Skeletal muscle cell (primary cell): ENCODE measurements at regions not wholly inside any gene's neighbourhood (a gene's known extent, or its start where the extent isn't known, plus 50 kb on each side); places are given as distances from the start of the nearest gene placed in this dataset.

Source experiments
- DNase-seq: peaks from one replicate; pipeline ENCODE4 v3.0.0-alpha.2; 2010; ENCODE audit warnings: low read depth
- H3K4me3 ChIP-seq: 2 replicates; pipeline ENCODE4 v1.5.1; 2011; ENCODE audit warnings: low read depth, mild to moderate bottlenecking, control low read depth, low read length, moderate library complexity

DNA sequence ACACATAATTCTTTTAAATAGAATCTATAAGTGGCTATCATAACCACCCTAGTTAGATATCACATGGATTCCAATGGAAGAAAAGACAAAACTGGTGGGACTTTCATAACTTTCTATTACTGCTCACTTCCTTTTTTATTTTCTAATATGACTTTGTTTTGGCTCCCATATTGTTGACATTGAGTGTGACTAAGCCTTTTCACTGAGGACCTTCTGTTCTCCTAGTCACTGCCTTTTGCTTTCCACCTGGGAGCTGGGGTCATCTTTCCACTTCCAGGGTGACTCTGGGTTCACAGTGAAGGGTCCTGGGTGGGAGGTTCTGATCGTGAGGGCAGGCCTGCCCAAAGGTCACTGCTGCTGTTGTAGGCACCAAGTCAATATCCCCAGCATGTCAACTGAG lies 275.8 kb downstream of the TGFB2 start:
- H3K4me3 ChIP-seq: no peak overlapping the region
- DNase-seq: no peak

DNA sequence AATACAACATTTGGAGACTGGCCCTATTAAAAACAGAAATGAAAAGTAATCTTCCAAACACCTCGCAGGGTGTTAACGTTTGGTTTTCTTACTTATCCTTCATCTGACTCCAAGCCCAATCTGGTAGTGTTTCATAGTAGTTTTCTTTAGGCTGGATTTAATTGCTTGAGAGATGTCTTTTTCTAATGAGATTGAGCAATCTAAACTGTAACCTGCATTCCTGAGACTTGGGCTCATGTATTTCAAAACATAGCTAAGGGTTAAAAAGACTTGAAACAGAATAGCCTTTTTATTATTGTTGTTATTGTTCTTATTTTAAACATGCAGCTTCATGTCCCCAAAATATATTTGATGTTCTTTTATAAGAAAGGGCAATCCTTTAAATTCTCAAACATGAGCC lies 278.9 kb downstream of the TGFB2 start:
- H3K4me3 ChIP-seq: no peak overlapping the region
- DNase-seq: no peak

DNA sequence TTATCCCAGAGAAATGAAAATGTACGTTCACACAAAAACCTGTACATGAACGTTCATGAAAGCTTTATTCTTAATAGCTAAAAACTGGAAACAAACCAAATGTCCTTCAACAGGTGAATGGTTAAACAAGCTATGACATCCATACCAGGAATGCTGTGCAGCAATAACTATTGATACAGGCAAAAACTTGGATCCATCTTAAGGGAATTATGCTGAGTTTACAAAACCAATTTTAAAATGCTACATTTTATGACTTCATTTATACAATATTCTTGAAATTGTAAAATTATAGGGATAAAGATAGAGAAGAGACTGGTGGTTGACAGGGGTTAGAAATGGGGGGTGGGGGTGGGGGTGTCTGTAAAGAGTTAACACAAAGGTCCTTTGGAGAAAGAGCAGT lies 280.3 kb downstream of the TGFB2 start:
- H3K4me3 ChIP-seq: no peak overlapping the region
- DNase-seq: no peak

DNA sequence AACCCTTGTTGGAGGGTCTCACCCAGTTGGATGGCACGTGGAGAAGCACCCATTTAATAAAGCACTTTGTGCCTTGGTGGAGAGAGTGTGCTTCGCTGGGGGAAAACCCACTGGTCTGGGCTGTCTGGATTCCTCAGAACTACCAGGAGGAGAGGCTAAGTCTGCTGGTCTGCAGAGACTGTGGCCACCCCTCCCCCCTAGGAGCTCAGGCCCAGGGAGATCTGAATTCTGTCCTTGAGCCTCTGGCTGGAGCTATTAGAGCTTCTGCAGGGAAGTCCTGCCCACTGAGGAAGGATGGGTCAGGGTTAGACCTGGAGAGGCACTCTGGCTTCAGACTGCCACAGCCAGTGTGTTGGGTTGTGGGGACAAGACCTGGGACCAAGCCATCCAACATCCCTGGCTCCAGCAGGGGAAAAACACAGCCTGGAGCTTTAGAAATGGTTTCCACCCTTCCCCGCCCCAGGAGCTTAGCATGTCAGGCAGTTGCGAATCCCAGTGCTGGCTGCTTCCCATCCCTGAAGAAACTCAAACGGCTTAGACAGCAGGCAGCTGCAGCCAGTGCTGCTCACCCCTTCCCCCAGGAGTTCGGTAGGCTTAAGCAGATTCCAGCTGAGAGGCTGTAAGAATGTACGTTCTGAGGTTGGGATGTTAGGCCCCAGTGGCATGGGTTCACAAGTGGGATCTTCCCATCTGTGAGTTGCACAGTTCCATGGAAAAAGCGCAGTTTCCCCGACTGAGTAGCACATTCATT lies 288.3 kb downstream of the TGFB2 start:
- peak; percentile 43 for DNase-seq
- H3K4me3 ChIP-seq: no peak overlapping the region

DNA sequence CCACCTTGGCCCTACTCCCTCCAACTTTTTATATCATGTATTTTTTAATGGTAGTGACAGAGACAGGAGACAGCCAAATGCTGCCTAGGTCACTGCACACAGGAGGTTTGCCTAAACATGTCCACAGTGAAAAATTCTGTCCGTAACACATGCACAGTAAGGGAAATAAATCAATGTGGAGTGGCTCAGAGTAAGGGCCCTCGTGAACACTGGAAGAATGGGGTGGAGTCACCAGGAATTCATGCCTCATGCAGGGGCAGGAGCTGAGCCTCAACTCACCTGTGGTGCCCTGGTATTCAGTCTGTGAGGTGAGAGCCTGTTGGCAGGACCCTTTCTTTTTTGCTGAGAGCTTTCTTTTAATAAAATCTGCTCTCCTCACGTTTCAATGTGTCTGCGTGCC lies 289.1 kb downstream of the TGFB2 start:
- DNase-seq: no peak
- H3K4me3 ChIP-seq: no peak overlapping the region

DNA sequence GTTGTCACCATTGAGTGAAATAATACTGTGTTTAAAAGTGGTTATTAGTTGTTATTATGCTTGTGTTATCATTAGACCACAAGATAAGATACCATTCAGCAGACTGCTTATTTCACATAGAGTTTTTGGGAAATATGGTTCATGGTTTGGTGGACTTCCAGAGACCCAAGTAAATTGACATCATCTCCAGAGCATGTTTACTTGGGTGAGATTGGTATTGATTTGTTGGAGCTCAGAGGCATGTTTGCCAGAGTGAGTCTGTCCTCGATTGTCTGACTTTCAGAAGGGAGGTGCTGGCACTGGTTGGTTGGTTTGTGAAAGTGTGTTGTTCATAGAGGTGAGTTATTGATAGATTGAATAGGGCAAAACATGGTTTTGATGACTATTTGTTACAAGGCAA lies 291.4 kb downstream of the TGFB2 start:
- no peak for DNase-seq
- no peak overlapping the region for H3K4me3 ChIP-seq

DNA sequence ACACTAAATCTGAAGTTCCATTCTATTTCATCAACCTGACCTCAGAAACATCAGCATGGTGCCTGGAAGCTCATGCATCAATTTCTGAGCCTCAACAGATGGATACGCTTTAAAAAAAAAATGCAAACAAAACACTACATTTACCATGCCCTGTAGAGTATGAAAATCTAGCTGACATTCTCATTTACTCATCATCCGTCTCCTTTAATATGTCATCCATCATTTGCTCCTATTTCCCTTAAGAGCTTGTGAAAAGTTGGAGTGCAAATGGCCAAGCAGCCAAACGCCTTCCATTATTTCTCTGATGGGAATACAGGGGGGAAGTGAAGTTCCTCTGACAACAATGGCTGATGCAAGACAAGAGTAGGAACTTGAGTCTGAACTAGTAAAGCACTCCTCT lies 295.0 kb downstream of the TGFB2 start:
- no peak for DNase-seq
- H3K4me3 ChIP-seq: no peak overlapping the region

DNA sequence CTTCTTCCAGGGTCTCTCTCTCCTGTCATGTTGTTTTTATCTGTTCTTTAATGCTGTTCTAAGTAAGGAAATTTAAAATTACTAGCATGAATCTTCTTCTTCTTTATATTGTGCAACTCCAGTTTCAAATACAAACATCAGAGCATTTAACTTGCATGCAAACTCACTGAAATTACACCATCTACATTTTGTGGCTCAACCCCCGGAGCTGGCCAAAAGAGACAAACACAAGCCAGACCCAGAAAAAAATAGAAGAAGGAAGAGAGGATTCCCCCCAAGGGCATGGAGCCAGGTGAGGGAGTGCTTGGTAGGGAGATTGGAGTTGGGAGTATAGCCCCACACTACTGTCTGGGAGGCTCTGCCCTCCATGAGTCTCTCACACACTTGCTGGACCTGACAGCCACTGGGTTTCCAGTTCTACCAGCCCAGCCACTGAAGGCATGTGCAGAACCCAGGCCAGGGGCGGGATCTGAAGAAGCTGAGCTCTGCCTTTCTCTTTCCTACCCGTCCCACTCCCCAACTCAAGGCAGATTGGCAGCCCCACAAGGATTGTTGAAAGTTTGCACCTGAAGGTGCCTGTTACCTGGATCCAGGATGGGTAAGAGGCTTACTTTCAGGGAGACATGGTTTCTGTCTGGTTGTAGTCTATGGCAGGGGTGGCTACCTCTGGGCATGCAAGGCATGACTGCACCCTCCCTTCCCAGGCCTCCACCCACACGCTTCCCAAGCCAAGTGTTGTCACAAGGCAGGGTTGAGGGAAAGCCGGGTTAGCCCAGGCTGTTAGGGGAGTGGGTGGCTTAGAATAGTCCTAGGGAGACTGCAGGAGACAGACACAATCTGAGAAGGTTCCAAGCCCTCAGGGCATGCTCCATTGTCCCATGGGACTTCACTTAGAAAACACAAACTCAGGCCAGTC lies 297.2 kb downstream of the TGFB2 start:
- H3K4me3 ChIP-seq: no peak overlapping the region
- no peak for DNase-seq

DNA sequence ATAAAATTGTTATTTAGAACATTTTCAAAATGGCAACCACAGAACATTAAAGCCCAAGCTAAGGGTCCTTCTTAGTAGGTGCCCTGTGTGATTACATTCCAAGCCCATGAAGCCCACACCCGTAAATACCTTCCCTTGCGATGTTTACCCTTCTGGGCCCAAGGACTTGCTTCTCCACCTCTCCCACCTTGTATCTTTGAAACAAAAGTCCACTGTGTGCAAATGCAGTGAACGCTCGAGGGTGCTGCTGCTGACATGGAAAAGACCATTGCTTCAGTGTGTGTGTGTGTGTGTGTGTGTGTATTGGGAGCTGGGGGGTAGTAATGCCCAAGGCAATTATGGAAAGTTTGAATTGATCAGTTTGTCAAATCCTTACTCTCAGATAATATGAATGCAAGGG lies 298.1 kb downstream of the TGFB2 start:
- H3K4me3 ChIP-seq: no peak overlapping the region
- DNase-seq: no peak

DNA sequence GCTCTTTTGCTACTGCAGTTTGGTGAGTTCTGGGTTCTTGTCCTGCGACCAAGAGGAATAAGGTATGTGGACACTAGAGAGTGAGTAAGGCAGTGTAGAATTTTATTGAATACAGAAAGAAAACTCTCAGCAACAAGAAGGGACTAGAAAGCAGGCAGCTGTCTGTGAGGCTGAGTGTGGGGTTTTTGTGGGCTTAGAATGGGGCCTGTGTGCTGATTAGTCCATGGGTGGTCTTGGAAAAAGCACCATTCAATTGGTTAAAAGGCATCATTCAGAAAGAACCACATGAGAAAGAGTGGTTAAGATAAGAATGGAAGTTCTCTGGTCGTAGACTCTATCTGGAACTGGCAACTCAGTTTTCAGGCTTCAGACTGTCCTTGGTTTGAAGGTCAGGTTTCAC lies 298.8 kb downstream of the TGFB2 start:
- H3K4me3 ChIP-seq: no peak overlapping the region
- DNase-seq: no peak

DNA sequence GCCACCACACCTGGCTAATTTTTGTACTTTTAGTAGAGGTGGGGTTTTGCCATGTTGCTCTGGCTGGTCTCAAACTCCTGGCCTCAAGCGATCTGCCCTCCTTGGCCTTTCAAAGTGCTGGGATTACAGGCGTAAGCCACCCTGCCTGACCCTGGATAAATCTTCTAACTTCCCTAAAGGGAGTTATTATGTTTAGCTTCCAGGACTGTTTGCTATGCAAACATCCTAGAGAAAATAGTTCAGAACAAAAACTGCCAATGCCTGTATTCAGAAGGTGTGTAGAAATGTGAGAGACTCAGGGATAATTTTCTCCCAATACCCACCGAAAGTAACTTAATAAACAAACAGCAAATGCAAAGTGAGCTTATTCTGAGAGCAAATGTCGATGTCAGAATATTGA lies 301.2 kb downstream of the TGFB2 start:
- no peak overlapping the region for H3K4me3 ChIP-seq
- no peak for DNase-seq

DNA sequence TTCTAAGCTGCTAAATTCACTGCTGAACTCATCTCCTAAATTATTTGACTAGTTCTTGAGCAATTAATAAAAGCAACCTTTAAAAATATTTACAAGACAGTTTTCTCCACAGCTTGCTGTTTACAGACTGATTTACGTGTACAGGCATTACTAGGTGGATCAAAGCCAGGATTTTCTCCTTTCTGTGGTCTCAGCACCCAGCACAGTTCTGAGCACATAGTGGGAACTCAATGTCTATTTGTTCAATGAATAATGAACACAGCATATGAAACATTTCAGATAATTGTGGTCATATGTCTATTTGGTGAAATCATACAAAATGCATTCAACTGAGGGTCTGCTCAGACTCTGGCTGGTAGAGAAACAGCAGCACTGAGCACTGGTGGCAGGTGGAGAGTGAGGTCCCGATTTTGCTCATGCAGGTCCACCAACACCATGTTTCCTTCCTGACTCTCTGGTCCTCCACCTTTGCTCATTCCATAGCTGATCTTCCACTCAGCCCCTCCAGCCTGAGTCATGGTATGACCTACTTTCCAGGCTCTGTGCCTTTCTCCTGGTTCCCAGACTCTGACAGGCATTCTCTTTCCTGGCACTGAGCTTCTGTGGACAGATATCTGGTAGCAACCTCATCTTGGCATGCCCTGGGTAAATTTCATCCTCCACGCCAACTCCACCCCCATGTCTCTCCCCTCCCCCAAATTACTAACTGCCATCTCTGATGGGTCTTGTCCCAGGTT lies 311.3 kb downstream of the TGFB2 start:
- DNase-seq: no peak

DNA sequence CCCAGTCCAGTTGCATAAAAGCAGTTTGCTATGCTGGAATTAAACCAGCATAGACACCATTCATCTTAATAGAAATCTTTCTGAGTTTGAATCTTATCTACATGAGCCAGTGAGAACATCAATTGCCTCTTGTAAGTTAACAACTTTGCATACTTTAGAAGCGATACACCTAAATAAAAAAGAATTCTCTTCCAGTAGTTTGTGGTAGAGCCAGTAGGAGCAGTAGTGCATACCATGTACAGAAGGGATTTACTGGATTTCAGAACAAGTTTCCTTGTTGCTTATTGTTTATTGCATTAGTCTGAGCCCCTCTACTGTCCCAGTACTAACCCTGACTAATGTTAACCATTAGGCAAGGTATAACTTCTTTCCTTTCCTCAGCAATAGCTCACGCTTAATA lies 313.1 kb downstream of the TGFB2 start:
- DNase-seq: no peak
- H3K4me3 ChIP-seq: no peak overlapping the region

More for the DNA sequence above, 311.3 kb downstream of the TGFB2 start:
- no peak overlapping the region for H3K4me3 ChIP-seq

DNA sequence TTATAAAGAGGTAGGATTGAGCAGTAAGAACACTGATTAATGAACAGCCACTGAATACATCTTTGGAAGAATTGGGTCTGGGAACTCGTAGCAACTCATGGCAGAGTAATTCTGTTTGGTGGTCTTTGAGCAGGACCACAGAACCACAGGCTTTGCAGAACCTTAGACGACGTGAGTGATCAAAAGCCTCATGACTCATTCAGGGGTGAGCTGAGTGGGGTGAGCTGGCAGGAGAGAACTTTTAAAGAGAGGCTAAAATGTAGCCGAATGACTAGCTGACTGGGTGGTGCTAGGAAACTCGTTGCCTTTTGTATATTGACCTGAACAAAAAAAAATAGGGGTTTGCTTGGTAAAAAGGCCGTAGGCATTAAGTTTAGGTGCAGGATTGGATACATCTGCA lies 313.8 kb downstream of the TGFB2 start:
- no peak overlapping the region for H3K4me3 ChIP-seq
- DNase-seq: peak; percentile 59

DNA sequence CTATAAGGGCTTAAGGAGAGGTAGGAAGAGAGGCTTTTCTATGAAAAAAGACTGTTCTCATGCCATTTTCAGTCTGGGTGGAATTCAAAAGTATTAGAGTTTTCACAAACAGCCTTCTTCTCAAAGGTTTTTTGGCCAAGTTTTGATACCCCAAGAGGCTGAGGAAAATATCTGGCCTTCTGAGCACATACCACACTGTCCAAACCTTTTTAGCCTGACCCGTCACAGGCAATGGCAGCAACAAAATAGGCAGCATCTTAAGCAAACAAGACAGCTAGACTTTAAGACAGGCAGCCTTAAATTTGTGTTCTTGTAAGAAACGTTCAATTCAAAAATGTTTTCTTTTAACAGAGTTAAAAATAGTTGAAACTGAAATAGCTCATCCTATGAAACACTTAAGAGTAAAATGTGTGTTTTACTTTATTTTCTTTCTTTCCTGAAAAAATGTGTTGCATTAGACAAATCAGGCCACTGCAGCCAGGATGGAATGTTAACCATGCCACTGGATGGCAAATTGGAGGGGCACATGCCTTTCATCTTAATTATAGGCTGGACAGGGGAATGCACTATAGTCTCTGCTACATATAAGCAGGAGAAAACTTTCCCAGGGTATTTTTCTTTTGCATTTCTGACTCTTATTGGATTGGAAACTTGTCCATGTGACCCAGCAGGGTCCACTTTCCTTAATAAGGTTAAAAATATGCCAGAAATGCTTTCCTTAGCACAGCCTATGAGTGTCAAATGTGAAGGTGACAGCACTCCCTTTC lies 315.0 kb downstream of the TGFB2 start:
- no peak overlapping the region for H3K4me3 ChIP-seq
- no peak for DNase-seq

DNA sequence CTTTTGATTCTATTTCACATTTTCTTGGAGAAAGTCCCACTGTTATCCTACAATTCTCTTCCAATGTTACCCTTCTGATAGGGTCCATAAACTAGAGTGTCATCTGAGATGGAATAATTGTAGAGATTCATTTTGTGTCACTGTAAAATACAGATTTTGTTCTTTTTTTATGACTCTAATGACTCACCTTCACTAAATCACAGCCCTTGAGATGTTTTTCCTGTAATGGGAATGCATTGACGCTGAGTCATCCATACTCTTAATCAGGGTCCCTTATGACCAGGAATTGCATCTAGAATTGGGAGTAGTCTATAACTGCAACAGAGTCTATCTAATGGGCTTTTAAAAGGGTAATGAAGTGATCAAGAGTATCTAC lies 315.5 kb downstream of the TGFB2 start:
- H3K4me3 ChIP-seq: no peak overlapping the region
- peak; percentile 61 for DNase-seq

DNA sequence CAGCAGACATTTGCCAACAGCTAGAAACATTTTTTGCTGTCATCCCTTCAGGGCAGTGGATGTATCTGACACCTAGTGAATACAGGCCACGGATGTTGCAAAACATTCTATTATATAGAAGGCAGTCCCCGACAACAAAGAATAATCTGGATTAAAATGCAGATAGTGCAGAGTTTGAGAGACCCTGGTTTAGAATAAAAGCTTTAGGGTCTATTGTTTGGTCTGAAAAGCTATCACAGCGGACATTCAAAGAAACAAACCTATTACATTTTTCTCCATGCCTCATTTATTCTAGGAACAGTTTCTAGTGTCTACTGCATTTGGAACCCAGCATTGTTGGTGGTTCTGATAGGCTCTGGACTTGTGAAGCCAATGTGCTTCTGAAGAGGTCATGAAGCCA lies 316.3 kb downstream of the TGFB2 start:
- no peak overlapping the region for H3K4me3 ChIP-seq

DNA sequence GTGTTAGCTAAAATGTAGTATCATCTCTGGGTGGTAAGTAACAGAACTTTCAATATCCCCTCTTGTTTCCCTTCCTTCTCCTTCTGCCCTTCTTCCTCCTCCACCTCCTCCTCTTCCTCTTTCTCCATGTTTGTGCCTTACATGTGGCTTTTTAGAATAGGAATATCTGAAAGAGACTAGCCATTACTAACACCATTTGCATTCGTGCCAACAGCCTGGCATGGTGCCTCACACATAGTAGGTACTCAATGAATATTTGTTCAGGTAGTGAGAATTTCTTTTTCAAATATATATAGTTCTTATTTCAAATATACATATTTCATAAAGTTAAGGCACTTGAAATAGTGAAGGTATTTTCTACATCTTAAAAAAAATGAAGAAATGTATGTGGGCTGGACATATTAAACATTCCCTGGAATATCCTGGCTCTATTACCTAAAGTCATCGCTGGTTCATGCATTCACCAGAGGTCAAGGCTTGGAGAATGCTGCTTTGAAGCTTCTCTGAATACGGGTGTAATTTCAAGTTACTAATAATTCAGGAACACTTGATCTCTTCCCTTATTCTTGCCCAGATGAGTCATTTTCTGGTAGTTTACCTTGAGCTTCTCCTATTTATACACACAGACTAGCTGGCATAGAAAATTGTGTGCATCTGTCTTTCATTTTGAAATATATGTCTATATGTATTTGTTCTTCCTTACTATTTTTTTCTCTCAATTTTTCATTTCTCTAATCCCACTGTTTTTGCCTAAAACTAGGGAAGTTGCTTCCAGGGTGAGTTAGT lies 319.4 kb downstream of the TGFB2 start:
- no peak for DNase-seq
- peak overlapping the region; percentile 4 for H3K4me3 ChIP-seq

More for the DNA sequence above, 316.3 kb downstream of the TGFB2 start:
- DNase-seq: no peak

DNA sequence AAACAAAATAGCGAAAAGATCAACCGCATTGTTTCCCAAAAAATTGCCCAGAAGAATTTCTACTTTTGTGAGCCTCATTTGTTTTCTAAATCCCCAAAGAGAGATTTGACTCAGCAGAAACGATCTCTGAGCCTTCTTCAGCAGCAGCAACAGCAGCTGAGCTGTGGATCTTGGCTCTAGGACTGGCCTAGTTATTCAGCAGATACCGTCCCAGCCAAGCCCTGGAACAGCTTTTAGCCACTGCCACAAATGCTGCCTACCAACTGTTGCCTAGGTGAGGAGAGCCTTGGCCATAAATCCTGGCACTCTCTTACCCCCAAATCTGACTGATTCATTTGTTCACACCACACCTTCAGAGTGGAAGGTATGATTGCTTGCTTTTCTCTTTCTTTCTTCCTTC lies 320.1 kb downstream of the TGFB2 start:
- DNase-seq: no peak
- peak overlapping the region; percentile 4 for H3K4me3 ChIP-seq
